HG02642 (cell line): ENCODE measurements at regions not wholly inside any gene's neighbourhood (a gene's known extent, or its start where the extent isn't known, plus 50 kb on each side); places are given as distances from the start of the nearest gene placed in this dataset.

ENCODE experiments used
- ATAC-seq: cut with Tn5 transposase; IDR thresholded peaks from one replicate; pipeline ENCODE4 v1.9.1; 2021; ENCODE audit warnings: mild to moderate bottlenecking; ENCODE audit not compliant: unreplicated experiment, poor library complexity

- no peak for ATAC-seq
Observed at GRCh38 chr16:17899141-17899540, 428.4 kb upstream of the XYLT1 start.

DNA sequence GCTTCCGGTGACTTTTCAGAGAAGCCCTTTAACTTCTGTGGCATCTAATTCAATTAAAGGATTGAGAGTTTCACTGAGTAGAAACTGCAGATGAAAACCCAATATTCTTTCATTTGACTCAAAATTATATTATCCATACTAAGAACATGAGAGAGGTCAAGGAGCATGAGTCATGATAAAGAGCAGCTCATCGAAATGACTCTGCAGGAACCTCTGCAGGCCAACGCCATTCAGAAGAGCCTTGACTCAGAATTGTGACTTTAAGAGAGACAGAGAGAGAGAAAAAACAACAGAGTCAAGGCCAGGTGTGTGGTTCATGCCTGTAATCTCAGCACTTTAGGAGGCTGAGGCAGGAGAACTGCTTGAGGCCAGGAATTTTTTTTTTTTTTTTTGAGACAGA, 417.2 kb upstream of the XYLT1 start:
- ATAC-seq, result no peak

- no peak for ATAC-seq
Observed at GRCh38 chr16:17885659-17886207, 415.0 kb upstream of the XYLT1 start.

- ATAC-seq, result no peak
Observed at GRCh38 chr16:17877821-17878360, 407.1 kb upstream of the XYLT1 start.

GRCh38 chr16:17866996-17867395, 396.2 kb upstream of the XYLT1 start:
- ATAC-seq, result no peak

GRCh38 chr16:17861981-17862479, 391.3 kb upstream of the XYLT1 start:
- ATAC-seq, result no peak

DNA sequence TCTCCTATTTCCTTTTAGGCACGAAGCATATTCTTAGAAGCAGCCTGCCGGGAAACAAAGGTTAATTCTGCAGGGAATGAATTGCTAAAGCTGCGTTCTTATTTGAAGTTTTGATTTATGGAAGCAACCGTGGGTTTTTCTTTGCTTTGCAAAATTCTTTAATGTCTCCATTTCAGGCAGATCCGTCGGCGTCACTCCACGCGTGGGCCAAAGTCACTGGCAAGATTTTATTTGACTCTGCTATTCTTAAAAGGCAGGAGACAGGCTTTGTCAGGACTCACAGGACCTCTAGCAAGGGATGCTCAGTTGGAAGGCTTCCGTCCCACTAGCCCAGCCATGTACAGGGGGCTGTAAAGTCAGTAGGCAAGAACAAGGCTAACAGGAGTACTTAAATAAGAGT, 387.3 kb upstream of the XYLT1 start:
- ATAC-seq, result no peak

GRCh38 chr16:17853958-17854357, 383.2 kb upstream of the XYLT1 start:
- ATAC-seq, result no peak

- no peak for ATAC-seq
Observed at GRCh38 chr16:17852977-17853702, 382.4 kb upstream of the XYLT1 start.

DNA sequence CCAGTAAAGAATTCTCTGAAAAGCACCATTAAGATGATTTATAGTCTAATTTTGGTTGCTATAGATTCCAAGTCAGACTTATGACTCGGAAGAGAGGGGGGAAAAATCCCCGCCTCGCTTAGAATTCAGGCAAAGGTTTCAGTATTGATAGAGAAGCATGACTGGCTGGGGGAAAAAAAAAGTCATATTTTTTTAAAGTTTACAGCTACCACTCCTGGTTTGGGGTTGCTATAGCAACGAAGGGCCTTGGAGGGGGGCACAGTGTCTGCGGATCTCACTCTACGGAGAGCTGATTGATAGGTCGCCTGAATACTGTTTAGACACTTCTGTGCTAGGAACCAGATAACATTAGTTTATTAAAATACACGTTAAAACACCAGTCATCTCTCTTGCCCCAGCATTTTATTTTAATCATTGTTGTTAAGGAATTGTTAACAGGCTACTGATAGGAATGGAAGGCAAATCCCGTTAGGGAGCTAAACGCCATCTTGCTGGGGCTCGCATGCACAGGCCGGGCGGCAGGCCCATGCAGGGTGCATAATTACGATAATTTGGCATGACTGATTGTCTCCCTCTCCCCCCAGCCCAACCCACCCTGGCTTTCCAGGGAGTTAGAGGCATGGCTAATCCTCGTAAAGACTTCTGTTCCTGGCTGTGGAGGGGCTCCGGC, 380.0 kb upstream of the XYLT1 start:
- no peak for ATAC-seq

DNA sequence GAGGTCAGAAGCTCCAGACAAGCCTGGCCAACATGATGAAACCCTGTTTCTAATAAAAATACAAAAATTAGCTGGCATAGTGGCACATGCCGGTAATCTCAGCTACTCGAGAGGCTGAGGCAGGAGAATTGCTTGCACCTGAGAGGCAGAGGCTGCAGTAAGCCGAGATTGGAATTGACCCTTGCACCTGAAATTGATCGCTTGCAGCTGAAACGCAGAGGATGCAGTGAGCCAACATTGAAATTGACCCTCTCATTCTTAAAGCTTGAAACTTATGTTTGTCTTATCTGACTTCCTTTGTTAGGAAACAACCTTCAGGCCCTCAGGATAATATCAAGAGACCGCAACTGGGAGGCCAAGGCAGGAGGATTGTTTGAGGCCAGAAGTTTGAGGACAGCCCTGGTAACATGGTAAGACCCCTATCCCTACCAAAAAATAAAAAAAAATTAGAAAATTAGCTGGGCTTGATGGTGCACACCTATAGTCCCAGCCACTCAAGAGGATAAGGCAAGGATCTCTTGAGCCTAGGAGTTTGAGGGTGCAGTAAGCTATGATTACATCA, 376.6 kb upstream of the XYLT1 start:
- no peak for ATAC-seq

GRCh38 chr16:17846030-17846429, 375.3 kb upstream of the XYLT1 start:
- ATAC-seq, result no peak

GRCh38 chr16:17845031-17845430, 374.3 kb upstream of the XYLT1 start:
- no peak for ATAC-seq

DNA sequence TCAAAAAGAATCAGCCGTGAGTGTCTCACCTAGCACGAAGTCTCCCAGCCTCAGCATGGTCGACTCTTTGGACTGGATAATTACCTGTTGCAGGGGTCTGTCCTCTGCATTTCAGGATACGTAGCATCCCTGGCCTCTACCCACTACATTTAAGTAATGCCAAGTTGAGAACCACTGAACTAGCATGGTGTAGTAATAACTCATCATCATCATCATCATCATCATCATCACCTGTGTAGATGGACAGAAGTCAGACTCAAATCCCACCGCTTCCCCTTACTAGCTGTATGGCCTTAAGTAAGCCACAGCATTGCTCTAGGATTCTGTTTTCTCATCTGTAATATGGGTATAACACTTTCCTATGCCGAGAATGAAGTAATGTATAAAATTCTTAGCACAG, 373.1 kb upstream of the XYLT1 start:
- no peak for ATAC-seq

- no peak for ATAC-seq
Observed at GRCh38 chr16:17839907-17840306, 369.1 kb upstream of the XYLT1 start.

DNA sequence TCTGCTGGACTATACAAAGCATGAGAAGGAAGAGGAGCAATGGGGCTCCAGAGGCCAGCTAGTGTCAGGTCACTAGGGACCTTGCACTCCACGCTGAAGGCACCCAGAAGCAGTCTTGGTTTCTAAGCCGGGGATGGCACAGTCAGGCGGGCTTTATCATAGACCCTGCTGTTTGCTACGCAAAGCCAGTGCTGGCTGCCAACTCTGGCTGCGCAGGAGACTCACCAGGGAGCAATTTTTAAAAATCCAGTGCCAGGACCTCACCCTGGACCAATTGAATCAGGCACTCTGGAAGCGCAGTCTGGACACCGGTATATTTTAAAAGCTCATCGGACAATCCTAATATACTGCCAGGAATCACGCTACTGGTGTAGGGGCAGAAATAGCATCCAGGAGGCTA, 368.5 kb upstream of the XYLT1 start:
- no peak for ATAC-seq

DNA sequence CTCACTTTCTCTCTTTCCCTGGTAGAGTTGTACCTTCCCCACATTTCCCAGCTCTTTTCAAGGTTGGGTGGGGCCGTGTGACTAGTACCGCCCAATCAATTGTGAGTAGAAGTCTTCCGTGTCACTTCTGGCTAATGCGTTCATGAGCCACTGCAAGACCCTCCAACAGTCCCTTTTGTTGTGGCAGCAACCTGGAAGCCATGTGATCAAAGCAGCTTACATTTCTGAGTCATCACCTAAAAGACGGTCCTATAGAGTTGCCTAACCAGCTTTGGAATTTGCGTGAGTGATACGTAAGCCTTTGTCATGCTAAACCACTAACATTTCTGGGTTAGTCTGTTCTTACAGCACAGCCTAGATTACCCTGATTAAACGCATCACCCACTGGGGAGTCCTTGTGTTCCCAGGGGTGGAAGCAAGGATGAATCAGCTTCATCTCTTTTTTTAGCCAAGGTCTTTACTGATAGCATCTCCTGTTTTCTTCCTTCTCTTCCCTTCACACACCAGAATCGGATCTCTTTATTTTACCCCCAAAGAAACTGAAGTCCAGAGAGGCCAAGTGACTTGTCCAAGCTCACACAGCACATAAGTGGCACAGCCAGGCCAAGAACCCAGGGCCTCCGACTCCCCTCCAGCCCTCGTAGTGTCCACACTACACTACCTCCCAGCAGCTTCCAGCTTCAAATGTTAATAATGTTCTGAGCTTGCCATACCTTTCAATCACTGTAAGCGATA, 366.3 kb upstream of the XYLT1 start:
- ATAC-seq, result no peak

GRCh38 chr16:17835118-17835876, 364.5 kb upstream of the XYLT1 start:
- no peak for ATAC-seq

DNA sequence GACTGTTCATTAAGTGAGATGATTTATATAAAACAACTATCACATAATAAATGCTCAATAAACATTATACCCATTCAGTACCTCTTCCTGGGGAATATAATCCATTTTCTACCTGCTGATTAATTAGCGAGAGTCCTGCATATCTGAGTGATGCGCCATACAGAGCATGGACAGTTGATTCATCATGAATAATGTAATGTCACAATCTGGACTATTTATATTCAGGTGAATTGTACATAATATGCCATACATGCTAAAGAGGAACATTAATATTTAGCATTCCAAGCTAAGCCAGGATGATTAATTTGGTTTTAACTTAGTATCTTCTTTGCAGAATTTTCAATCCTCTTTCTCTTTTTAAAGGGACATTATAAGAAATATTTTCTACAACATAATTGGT, 362.0 kb upstream of the XYLT1 start:
- ATAC-seq, result no peak

DNA sequence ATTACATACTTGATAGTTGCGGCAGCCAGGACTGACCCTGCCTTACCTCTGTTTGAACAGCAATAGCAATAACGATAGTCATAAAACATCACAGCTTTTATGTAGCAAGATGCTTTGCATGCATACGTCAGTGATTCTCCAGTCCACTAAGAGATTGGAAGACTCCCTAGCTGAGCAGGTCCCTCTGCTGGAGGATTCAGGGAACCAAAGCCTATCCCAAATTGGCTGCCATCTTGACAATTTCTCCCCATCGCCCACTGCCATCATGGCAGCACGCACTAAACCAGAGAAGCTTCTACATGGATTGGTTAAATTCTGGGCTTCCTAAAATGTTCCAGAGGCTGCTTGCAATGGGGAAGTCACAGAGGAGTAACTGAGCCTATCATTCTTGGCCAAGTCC, 360.6 kb upstream of the XYLT1 start:
- no peak for ATAC-seq
